GM18870 (cell line): ENCODE measurements at regions not wholly inside any gene's neighbourhood (a gene's known extent, or its start where the extent isn't known, plus 50 kb on each side); places are given as distances from the start of the nearest gene placed in this dataset.

ENCODE experiments used
- ATAC-seq: cut with Tn5 transposase; IDR thresholded peaks from one replicate; pipeline ENCODE4 v1.9.1; 2021; ENCODE audit warnings: moderate library complexity; ENCODE audit not compliant: unreplicated experiment

DNA sequence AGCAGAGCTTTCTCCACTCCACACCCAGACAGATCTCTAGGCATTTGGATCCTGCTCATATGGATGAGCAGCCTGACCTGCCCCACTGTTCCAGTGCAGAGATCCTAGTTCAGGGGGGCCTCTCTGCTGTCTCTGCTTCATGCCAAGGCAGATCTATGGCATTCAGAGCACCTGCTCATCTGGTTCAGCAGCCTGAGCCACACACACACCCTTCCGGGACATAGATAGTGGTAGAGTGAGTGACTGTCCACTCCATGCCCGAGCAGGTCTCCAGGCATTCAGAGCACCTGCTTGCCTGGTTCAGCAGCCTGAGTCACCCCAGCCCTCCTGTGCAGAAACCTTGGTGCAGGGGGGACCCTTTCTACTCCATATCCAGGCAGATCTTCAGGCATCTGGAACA is 54.3 kb upstream of the ZNF800 start:
- no peak for ATAC-seq
